ENCODE measurements at regions not wholly inside any gene's neighbourhood (a gene's known extent, or its start where the extent isn't known, plus 50 kb on each side); places are given as distances from the start of the nearest gene placed in this dataset.
"Not testable (repeated sequence)": the region's sequence is repeated elsewhere in the genome, so short reads cannot be mapped to it uniquely, and the experiment has no call there.

- no peak for DNase-seq (ENCODE audit: low read depth in 4 of 4, low spot score in 3 of 4)
Measured at GRCh38 chr11:122023614-122024250, 92.3 kb downstream of the BLID start.

GRCh38 chr11:122022646-122023045 is 93.4 kb downstream of the BLID start:
- DNase-seq (ENCODE audit: low read depth in 4 of 4, low spot score in 3 of 4), result no peak

GRCh38 chr11:122020902-122021301 is 95.1 kb downstream of the BLID start:
- no peak for DNase-seq (ENCODE audit: low read depth in 4 of 4, low spot score in 3 of 4)

DNA sequence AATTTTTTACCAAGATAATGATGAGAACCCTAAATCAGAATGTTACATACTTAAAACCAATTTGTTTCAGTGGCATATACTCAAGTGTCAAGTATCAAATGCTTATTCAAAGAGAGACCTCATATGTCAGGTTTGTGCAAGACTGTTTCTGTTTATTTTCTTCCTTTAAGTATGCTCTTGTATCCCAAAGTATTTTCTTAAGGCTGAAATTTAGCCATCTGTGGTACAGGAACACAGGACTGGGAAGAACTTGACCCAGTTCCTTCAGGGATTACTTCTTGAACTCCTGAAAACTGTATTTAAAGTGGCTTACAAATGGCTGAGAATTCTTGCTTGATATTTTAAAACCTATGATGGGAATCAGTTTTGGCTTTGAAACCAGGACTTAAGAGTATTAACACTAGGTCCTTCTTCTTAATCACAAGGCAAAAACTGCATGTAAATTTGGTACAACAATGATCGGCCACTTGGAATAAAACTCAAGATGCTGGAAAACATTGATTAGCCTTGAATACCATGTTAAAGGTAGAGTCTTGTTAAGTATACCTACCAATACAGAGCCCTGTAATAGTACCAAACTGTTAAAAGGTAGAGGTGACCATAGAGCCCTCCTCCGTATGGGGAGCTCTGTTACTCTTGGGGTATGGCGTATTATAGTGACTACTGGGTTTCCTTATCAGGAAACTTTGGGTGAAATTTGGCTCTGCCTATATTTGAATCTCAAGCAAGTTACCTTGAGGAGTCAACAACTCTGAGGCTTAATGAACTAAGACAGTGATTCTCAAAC is 95.9 kb downstream of the BLID start:
- DNase-seq (ENCODE audit: low read depth in 4 of 4, low spot score in 3 of 4), result no peak

DNA sequence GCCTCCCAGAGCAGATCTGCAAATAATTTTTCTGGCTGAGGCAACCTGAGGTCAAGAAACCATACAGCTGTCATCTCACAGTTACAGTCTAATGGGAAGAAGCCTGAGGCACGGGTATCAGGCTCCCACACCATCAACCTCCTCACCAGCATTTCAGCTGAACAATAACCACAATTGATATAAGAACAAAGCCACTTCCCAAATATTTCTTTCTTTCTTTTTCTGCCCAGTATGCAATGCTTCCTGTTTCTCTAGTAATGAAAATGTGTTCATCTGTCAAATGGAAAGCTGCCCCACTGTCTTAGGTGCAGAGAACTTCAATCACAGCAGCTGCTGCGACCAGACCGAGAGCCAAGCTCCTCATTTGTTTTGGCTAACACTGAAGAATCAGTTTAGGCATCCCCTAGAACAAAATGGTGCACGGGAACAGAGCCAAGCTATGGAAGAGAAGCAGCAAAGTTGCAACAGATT is 108.4 kb downstream of the BLID start:
- DNase-seq (ENCODE audit: low read depth in 4 of 4, low spot score in 3 of 4), result no peak

DNA sequence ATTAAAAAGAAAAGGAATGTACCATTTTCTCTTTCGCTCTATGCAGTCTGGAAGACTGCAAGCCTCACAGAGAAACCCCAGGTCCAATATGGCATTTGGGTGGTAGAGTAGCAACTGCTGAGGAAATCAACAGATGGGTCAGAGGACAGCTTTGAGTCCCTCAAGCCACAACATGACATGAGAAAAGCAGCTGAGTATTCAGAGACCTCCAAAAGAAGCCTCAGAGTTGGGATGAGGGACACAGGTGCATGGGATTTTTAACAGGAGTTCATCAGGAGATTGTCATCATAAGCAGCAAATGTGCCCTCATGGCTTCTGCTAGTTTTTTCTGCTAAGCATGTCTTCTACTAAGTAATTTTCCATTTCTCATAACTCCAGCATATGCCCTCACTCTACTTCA is 111.6 kb downstream of the BLID start:
- no peak for DNase-seq (ENCODE audit: low read depth in 4 of 4, low spot score in 3 of 4)

GRCh38 chr11:122002926-122003325 is 113.1 kb downstream of the BLID start:
- DNase-seq (ENCODE audit: low read depth in 4 of 4, low spot score in 3 of 4), result no peak

DNA sequence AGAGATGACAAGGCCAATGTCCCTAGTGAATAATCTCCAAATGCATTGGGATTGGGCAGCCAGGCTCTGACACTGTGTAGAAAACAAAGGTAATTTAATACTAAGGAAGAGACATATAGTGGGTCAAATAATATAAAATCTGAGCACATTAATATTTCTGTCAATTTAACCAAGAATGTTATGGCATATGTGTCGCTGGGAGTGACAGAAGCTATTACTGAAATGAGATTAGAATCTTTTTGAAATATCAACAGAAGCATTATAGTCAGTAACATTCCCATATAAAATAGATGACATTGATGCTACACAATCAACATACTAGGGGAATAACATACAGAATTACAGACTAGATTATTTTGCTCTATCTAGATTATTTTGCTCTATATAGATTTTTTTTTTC is 114.0 kb downstream of the BLID start:
- DNase-seq (ENCODE audit: low read depth in 4 of 4, low spot score in 3 of 4), result no peak

GRCh38 chr11:121999651-122000050 is 116.4 kb downstream of the BLID start:
- no peak for DNase-seq (ENCODE audit: low read depth in 4 of 4, low spot score in 3 of 4)

DNA sequence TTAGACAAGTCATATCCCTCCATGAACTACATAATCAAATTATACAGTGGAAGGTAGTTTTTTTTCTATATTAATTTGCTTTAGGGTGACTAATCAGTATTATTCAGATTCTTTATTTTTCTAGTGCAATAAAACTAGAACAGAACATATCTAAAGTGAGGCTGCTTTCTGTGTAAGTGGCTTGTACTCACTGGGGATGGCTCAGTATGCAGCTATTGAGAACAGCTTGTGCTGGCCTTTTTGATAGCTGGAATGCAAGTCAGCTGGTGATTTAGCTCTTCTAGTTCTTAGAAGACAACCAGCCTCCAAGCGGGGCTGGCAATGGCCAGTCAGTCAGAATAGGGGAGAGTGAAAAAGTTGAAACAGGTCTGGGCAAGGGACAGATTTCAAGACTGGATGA is 119.4 kb downstream of the BLID start:
- no peak for DNase-seq (ENCODE audit: low read depth in 4 of 4, low spot score in 3 of 4)

- no peak for DNase-seq (ENCODE audit: low read depth in 4 of 4, low spot score in 3 of 4)
Measured at GRCh38 chr11:121983901-121984300, 132.1 kb downstream of the BLID start.

GRCh38 chr11:121977914-121978313 is 138.1 kb downstream of the BLID start:
- not testable (repeated sequence) for DNase-seq (ENCODE audit: low read depth in 4 of 4, low spot score in 3 of 4)

- no peak for DNase-seq (ENCODE audit: low read depth in 4 of 4, low spot score in 3 of 4)
Measured at GRCh38 chr11:121968638-121969037, 147.4 kb downstream of the BLID start.

DNA sequence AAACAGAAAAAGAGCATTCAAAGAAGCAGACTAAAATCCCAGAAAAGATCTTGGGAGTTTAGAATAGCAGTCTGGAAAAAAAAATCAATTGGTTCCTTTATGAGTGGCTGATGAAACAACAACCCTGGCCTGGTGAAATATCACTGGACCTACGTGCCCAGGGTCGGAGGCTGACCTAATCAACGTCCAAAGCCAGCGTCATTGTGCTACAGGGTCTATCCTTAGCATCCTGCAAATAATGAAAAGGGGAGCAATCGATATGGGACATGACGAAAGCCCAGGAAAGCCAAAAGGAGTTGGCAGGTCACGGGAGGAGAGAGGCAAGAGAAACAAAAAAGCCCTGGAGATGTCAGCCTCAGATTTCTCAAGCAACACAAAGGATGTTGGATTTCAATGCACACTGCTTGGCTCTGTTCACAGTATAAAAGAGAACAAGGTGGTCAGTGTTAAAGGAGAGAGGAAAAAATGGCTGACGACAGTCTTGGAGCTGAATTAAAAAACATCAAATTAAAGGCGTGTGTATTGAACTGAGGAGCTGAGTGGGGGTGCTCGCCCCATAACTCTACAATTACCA is 148.8 kb downstream of the BLID start:
- DNase-seq (ENCODE audit: low read depth in 4 of 4, low spot score in 3 of 4), result no peak

DNA sequence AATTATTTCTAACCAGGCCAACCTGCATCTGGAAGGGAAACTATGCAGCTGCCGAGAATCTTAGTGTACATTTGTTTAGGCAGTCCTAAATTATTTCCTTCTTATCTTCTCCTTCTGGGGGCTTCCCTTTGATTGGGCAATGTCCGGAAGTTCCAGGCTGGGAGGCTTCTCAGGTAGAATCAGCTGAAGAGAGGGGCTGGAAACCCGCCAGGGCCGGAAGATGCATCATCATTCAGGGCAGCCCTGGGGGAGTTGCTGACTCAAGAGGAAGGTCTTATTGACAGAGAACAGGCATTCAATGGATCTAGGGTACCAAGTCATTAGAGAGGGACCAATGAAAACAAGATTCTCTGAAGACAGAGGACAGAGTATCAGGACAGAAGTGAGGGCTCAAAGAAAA is 150.7 kb downstream of the BLID start:
- no peak for DNase-seq (ENCODE audit: low read depth in 4 of 4, low spot score in 3 of 4)

- no peak for DNase-seq (ENCODE audit: low read depth in 4 of 4, low spot score in 3 of 4)
Measured at GRCh38 chr11:121964591-121964990, 151.4 kb downstream of the BLID start.

DNA sequence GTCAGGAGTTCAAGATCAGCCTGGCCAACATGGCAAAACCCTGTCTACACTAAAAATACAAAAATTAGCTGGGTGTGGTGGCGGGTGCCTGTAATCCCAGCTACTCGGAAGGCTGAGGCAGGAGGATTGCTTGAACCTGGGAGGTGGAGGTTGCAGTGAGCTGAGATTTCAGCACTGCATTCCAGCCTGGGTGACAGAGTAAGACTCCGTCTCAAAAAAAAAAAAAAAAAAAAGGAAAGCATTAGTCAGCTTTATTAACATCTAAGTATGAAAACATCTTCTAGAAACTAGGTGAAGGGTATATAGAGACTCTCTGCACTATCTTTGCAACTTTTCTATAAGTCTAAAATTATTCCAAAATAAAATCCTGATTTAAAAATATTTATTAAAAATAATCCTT is 152.2 kb downstream of the BLID start:
- DNase-seq (ENCODE audit: low read depth in 4 of 4, low spot score in 3 of 4), result not testable (repeated sequence)

DNA sequence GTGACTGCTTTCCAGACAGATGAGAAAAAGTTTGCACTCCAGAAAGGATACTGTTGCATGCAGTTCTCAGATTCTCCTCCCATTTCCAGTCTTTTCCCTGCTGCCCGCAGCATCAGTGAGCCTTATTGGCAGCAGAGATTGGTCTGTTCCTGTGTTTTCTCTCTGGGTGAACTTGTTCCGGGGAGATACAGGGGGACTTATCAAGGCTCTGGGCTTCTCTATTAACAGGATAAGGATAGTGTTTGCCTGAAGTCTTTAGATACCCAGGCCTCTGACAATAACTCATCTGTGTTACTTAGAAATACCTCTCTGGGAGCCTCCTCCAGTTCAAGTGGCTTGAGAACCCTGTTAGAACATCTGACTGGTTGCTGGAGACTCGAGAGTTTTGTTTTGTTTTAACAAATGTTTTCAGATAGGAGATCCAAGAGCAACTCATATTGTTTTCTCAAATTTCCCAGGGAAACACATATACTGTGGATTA is 154.7 kb downstream of the BLID start:
- no peak for DNase-seq (ENCODE audit: low read depth in 4 of 4, low spot score in 3 of 4)

DNA sequence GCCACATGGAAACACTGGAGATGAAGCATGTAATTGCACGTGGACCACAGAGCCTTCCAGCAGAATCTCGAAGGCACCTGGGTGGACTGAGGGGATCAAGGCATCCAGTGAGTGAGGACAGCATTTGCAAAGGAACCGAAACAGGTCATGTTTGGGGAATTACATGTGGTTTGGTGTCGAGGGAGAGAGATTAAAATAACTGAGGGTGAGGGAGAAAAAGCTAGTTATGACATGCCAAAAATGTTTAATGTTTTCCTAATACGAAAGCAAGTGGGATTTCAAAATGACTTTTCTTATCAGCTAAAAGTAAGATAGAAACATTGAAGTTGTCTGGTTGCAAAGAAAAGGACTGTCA is 157.1 kb downstream of the BLID start:
- DNase-seq (ENCODE audit: low read depth in 4 of 4, low spot score in 3 of 4), result no peak

DNA sequence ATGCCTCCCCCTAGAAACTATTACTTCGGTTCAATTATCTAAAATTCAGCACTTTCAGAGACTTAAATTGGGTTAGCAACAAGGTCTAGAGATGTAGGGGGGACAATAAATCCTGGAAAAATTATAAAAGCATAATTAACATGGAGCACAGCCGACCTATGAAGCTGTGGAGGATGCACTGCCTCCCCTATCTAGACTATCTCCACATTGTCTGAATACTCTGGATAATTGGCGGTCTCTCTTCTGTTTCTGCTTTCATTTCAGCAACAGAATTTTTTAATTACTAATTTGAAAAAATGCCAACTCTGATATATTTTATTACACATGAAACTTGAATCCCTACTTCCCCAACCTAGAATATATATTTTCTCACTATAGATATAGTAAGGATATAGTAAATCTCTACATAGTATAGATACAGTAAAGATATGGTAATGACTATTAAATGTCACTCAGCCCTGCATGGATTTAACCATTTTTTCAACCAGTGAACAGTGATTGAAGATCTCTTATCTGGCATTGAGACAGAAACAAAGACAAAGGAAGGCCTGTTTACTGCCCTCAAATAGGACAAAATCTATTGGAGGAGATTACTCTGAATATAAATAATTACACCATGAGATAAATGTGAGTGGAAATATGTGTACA is 157.6 kb downstream of the BLID start:
- no peak for DNase-seq (ENCODE audit: low read depth in 4 of 4, low spot score in 3 of 4)

DNA sequence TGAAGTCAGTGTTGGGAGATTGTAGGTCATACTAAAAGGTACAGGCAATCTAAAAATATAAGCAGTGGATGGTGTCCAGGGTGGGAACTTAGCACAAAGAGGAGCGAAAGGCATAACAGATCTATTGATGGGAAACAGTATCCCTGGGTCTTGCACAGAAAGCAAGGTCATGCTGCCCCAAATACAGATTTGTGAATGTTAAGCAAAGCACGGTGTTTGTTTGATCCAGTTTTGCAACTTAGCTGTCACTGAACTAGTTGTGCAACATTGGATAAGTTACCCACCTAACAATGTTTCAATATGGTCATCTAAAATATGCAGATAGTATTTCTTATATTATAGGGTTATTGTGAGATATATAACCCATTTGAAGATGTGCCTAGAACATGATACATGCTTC is 162.9 kb downstream of the BLID start:
- DNase-seq (ENCODE audit: low read depth in 4 of 4, low spot score in 3 of 4), result no peak

All from left renal pelvis (tissue), 4 donors.